HPDE6-E6E7 (cell line): ENCODE measurements at regions not wholly inside any gene's neighbourhood (a gene's known extent, or its start where the extent isn't known, plus 50 kb on each side); places are given as distances from the start of the nearest gene placed in this dataset.
"Not testable (repeated sequence)": the region's sequence is repeated elsewhere in the genome, so short reads cannot be mapped to it uniquely, and the experiment has no call there.

Source experiments
- DNase-seq: peaks from one replicate; pipeline ENCODE4 v3.0.0; 2011; ENCODE audit warnings: missing footprints; ENCODE audit errors: extremely low spot score

DNA sequence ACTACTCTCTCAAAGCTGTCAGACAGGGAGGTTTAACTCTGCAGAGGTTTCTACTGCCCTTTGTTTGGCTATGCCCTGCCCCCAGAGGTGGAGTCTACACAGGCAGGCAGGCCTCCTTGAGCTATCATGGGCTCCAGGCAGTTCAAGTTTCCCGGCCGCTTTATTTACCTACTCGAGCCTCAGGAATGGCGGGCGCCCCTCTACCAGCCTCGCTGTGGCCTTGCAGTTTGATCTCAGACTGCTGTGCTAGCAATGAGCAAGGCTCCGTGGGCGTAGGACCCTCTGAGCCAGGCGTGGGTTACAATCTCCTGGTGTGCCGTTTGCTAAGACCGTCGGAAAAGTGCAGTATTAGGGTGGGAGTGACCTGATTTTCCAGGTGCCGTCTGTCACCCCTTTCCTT, 124.3 kb downstream of the PTCHD1 start:
- DNase-seq, result not testable (repeated sequence)

- no peak for DNase-seq
Measured at GRCh38 chrX:23465105-23465791, 130.6 kb downstream of the PTCHD1 start.

GRCh38 chrX:23465985-23466384, 131.3 kb downstream of the PTCHD1 start:
- no peak for DNase-seq

DNA sequence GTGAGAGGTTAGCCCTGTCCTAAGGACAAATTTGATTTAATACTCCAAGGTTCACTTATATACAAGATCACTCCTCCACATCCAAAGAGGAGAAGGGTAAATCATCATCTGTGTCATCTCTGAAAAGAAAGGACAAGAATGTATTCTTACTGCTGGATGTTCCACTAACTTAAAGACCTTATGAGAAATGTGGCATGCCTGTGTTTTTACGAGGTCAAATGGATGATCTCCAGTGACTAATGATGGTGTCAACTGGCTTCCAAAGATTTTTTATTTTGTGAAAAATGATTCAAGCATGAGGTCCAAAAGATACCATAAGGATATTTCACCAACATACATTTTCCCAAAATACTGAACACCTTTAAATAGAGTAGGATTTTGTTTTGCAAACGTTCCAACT, 143.4 kb downstream of the PTCHD1 start:
- no peak for DNase-seq

DNA sequence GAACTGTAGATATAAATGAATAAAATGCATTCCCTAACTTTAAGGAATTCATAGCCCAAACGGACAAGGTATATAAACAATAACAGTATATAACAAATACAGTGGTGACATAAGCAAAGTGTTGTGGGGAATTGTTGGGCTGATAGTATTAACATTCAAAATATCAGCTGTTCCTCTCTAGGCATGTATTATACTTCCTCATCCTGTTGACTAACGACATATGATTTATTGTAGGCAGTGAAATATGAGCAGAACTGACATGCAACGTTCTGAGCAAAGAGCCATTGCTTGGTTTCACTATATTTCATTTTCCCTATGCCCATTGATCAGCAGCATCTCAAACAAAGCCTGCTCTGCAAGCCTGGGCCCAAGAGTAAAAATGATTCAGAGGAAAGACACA, 143.9 kb downstream of the PTCHD1 start:
- DNase-seq, result no peak

DNA sequence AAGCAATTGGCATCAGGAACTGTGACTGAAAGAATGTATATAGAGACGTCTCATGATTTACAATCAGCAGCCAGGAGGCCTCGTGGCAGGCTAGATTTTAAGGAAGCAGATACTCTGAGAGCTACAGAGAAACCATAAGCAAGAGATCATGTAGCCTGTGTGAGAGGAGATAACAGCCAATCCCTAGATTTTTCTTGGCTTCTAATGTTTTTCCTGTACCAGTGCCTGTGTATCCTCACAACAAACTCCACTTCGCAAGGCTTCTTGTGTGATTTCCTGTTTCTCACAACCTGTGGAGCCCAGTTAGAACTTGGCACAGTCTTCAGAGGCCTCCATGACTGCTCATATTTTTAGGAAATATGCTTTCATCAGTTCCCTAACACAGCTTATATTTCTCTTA, 147.9 kb downstream of the PTCHD1 start:
- no peak for DNase-seq

- no peak for DNase-seq
Measured at GRCh38 chrX:23483396-23483795, 148.7 kb downstream of the PTCHD1 start.

DNA sequence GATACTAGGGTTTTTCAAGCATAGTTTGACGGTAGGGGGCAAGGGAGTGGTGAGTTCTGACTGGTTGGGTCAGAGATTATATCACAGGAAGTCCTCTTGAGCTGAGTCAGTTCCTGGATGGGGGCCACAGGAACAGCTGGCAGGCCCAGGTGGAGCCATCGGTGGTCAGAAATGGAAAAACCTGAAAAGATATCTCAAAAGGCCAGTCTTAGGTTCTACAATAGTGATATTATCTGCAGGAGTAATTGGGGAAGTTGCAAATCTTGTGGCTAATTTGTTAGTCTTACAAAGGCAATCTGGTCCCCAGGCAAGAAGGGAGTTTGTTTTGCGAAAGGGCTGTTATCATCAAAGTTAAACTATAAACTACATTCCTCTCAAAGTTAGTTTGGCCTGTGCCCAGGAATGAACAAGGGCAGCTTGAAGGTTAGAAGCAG, 159.3 kb downstream of the PTCHD1 start:
- DNase-seq, result no peak

DNA sequence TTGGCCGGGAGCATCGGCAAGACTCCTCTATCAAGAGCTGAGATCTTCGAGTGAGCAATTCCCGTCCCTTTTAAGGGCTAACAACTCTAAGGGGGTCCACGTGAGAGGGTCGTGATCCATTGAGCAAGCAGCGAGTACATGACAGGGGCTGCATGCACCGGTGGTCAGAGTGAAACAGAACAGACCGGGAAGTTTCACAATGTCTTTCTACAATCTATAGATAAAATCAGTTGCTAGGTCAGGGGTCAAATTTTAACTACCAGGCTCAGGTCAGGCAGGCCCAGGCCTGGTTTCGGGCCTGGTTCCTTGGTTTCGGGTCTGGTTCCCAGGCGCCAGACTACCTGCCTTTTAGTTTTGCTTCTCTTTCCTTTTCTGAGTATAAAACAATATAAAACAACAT, 160.1 kb downstream of the PTCHD1 start:
- no peak for DNase-seq

GRCh38 chrX:23497919-23498318, 163.3 kb downstream of the PTCHD1 start:
- DNase-seq, result no peak

DNA sequence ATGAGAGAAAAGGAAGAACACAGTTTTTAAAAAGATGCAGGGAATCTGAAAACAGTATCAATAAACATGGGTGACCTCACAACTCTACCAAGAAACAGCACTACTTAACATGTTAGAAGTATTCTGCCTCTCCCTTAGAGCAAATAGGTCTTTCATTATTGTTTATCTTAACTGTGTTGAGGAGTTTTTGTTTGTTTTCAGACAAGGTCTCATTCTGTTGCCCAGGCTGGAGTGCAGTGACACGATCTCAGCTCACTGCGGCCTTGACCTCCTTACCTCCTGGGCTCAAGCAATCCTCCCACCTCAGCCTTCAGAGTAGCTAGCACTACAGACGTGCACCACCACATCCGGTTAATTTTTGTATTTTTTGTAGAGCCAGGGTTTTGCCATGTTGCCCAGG, 165.3 kb upstream of the PRDX4 start:
- DNase-seq, result no peak

- DNase-seq, result peak; percentile 79
Measured at GRCh38 chrX:23503835-23504539, 163.3 kb upstream of the PRDX4 start.

DNA sequence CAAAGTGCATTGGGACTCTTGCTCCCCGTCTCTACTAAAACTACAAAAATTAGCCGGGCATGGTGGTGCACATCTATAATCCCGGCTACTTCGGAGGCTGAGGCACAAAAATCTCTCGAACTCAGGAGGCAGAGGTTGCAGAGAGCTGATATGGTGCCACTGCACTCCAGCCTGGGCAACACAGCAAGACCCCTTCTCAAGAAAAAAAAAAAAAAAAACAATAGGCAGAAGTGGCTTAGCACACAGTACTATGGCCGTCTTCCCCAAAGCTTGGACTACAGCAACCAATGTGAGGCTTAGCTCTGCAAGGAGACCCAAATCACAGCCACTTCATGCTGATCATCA, 162.8 kb upstream of the PRDX4 start:
- DNase-seq, result no peak

GRCh38 chrX:23504895-23505294, 162.4 kb upstream of the PRDX4 start:
- DNase-seq, result no peak

DNA sequence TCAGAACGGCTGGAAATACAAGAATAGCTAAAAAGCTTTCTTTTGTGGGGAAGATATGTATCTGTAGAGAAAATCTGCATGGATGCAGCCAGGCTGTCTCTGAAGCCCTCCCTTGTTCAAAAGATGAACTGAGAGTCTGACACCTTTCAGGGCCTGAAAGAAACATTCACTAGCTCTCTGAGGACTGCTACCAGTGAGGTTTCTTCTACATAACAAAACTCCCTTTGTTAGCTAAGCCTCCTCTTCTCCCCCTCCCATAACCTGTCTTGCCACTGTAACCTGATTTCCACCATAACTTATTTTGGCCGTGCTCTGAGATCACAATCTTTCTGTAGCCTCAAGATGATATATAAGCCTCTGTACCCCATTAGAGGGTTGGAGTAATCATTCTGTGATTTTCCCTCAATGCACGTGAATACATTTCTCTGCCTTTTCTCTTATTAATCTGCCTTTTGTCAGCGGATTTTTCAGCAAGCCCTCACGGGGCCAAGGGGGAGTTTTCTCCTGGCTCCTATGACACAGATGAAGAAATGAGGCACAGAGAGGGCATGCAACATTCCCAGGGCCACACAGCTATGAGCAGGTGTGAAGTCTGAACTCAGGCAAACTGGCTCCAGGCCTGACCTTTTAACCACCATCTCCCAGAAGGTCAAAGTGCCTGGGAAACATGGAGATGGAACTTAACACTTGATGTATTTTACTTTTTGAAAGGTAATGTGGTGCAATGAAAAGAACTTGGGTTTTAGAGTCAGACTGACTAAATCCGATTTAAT, 161.6 kb upstream of the PRDX4 start:
- no peak for DNase-seq

GRCh38 chrX:23509256-23509655, 158.0 kb upstream of the PRDX4 start:
- DNase-seq, result no peak

GRCh38 chrX:23511793-23512192, 155.5 kb upstream of the PRDX4 start:
- no peak for DNase-seq

DNA sequence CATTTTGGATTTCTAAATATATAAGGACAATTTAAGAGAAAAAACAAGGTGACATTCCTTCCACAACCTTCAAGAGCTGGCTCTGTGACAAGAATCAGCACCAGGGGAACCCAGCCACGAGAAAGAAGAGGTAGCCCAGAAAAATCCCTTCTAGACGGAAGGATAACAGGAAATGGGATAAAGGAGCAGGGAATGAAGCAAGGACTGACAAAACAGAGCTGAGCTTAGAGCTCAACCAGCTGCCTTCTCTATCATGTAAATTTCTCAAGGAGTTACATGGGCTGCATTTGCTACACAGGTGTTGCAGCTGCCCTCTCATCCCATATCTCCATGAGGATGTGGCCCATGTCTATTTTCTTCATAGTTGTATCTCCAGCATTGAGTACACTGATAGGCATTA, 154.2 kb upstream of the PRDX4 start:
- no peak for DNase-seq

DNA sequence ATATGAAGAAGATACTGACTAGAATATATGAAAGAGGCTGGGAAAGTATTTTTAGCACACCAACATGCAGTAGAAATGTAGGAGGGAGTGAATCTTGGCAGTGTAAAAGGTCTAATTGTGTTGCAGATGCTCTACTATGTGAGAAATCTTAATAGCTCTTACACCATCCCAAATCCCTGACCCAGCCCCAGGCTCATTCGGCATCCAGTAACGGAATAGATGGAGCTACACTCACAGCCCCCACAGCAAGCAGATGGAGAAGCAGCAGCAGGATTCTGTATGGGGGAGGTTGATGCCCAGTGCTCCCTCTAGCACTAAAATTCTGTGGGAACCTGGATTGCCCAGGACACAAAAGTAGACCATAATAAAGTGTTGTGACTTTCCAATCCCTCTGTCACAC, 153.2 kb upstream of the PRDX4 start:
- no peak for DNase-seq

GRCh38 chrX:23515028-23515427, 152.3 kb upstream of the PRDX4 start:
- DNase-seq, result peak; percentile 11

GRCh38 chrX:23523026-23523657, 144.2 kb upstream of the PRDX4 start:
- not testable (repeated sequence) for DNase-seq

GRCh38 chrX:23524467-23524866, 142.8 kb upstream of the PRDX4 start:
- no peak for DNase-seq
